ENCODE measurements at regions not wholly inside any gene's neighbourhood (a gene's known extent, or its start where the extent isn't known, plus 50 kb on each side); places are given as distances from the start of the nearest gene placed in this dataset.

DNA sequence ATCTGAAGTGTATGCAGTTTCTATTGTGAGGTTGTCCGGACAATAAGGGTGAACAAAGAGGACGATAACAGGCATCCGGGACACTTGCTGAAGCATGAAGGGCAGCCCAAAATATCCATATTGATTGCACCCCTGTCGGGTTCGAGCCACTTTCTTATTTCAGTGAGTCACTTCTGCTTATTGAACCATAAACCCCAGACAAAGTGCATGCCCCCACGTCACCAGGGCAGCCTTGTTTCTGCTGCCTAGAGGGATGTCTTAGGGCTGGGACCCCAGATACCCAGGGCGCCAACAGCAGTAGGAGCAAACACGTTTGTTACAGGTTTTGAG is 175.3 kb upstream of the LYZL1 start:
- TF ChIP-seq, protein P1, sequence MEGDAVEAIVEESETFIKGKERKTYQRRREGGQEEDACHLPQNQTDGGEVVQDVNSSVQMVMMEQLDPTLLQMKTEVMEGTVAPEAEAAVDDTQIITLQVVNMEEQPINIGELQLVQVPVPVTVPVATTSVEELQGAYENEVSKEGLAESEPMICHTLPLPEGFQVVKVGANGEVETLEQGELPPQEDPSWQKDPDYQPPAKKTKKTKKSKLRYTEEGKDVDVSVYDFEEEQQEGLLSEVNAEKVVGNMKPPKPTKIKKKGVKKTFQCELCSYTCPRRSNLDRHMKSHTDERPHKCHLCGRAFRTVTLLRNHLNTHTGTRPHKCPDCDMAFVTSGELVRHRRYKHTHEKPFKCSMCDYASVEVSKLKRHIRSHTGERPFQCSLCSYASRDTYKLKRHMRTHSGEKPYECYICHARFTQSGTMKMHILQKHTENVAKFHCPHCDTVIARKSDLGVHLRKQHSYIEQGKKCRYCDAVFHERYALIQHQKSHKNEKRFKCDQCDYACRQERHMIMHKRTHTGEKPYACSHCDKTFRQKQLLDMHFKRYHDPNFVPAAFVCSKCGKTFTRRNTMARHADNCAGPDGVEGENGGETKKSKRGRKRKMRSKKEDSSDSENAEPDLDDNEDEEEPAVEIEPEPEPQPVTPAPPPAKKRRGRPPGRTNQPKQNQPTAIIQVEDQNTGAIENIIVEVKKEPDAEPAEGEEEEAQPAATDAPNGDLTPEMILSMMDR (IDR thresholded peaks at IDR 0.05): no peak
- no peak for TF ChIP-seq EZH2 (IDR thresholded peaks at IDR 0.05)
- no peak for TF ChIP-seq EZH2phosphoT487 (IDR thresholded peaks at IDR 0.05)

All from neural progenitor cell (in vitro differentiated cells).